Inferior parietal cortex (tissue), 1 donor: ENCODE measurements at regions not wholly inside any gene's neighbourhood (a gene's known extent, or its start where the extent isn't known, plus 50 kb on each side); places are given as distances from the start of the nearest gene placed in this dataset.
"Not testable (repeated sequence)": the region's sequence is repeated elsewhere in the genome, so short reads cannot be mapped to it uniquely, and the experiment has no call there.

Experiments
- DNase-seq: peaks from one replicate; pipeline ENCODE4 v3.0.0-alpha.2; 2016; ENCODE audit errors: extremely low spot score

GRCh38 chr5:148880197-148880596 is 53.8 kb downstream of the ADRB2 start:
- no peak for DNase-seq

DNA sequence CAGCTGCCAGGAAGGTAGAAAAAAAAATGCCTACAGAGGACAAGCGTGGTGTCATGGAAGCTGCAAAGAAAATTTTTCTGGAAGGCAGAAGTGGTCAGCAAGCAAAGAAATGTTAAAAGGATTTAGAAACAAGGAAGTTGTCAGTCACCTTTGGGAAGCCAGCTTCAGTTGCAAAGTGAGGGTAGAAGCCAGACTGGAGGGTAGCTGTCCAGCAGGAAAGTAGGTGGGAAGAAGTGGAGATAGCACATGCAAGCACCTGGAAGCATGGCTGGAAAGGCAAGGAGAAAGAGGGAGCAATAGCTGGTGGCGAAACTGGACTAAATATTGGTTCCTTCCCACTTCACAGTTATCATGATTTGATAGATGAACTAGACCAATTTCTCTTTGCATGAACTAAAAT is 54.3 kb downstream of the ADRB2 start:
- no peak for DNase-seq

DNA sequence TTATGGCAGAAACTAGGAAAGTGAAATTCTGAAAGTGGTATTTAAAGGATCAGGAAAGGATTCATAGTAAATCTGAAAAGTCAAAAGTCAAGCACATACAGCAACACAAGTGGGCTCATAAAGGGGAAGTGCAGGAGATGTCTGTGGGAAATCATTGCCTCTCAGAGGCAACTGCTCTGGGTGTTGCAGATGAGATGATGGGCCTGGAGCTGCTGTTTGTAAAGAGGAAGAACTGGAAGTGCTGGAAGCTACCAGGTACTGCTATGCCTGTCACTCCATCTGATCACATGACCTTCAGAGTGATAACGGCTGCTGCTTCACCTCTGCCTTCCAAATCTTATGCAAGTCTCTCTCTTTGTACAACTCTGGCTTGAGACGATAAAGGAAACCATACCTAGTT is 55.9 kb downstream of the ADRB2 start:
- no peak for DNase-seq

GRCh38 chr5:148884339-148885020 is 58.1 kb downstream of the ADRB2 start:
- no peak for DNase-seq

DNA sequence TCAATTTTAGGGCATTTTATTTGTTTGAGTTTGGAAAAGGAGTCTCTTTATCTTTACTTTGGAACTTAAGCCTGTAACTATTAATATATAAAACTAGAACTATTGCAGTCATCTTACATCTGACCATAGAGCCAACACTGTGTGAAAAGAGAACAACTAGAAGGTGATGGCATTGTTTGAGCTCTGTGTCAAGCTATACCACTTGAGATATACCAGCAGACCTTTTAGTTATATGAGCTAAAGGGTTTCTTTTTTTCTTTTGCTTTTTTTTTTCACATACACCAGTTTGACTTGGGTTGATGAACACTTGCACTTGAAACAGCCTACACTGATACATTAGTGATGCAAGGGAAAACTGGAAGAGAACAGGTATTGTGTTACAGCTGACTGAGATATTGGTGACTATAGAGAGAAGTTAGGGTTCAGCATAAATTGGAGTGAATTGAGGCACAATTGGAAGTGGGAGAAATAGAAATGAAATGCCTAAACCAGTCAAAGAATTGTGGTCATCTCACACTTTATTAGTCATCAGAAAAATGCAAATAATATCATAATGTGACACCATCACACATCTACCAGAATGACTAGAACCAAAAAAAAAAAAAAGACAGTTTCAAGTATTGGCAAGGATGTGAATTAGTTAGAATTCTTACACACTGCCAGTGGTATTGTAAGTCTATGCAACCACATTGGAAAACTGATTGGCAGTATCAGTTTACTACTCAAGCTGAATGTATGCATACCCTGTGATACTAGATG is 60.9 kb downstream of the ADRB2 start:
- no peak for DNase-seq

DNA sequence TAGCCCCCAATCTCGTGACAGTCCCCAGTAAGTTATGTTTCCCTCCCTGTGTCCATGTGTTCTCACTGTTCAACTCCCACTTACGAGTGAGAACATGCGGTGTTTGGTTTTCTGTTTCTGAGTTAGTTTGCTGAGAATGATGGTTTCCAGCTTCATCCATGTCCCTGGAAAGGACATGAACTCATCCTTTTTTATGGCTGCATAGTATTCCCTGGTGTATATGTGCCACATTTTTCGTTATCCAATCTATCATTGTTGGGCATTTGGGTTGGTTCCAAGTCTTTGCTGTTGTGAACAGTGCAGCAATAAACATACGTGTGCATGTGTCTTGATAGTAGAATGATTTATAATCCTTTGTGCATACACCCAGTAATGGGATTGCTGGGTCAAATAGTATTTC is 63.5 kb downstream of the ADRB2 start:
- not testable (repeated sequence) for DNase-seq

GRCh38 chr5:148895441-148895840 is 69.0 kb downstream of the ADRB2 start:
- DNase-seq: not testable (repeated sequence)

GRCh38 chr5:148897842-148898241 is 71.4 kb downstream of the ADRB2 start:
- no peak for DNase-seq

GRCh38 chr5:148898413-148899075 is 72.1 kb downstream of the ADRB2 start:
- DNase-seq: no peak

DNA sequence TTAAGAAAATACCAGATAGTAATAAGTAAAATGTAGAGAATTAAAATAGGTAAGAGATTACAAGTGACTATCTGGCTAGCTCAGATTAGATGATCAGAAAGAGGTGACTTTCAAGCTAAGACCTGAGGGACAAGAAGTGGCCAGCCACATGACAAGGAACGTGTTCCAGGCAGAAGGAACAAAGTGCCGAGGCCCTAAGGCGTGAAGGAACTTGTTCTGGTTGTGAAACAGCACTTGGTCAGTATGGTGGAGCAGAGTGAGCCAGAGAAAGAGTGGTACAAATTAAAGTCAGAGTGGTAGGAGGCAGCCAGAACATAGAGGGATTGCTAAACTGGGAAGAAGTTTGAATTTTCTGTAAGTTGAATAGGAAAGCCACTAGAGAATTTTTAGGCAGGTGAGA is 73.6 kb downstream of the ADRB2 start:
- DNase-seq: no peak

- no peak for DNase-seq
These were observed 76.1 kb downstream of the ADRB2 start for GRCh38 chr5:148902478-148902877.

DNA sequence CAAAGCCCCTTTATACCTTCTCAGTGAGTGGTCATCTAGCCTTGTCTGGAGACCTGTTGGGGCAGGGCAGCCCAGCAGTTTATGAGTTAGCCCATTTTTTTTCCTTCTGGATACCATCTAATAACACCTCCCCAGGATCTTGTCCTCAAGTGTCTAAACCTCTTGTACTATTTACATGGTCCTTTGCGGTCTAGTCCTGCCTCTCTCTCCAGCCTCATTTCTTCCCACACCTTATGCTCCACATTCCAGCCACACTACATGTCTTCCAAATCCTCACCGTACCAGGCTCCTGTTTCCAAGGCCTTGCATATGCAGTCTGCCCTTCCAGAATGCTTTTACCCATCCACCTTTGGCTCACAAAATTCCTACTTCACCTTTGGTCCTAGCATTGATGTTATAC is 77.2 kb downstream of the ADRB2 start:
- no peak for DNase-seq

DNA sequence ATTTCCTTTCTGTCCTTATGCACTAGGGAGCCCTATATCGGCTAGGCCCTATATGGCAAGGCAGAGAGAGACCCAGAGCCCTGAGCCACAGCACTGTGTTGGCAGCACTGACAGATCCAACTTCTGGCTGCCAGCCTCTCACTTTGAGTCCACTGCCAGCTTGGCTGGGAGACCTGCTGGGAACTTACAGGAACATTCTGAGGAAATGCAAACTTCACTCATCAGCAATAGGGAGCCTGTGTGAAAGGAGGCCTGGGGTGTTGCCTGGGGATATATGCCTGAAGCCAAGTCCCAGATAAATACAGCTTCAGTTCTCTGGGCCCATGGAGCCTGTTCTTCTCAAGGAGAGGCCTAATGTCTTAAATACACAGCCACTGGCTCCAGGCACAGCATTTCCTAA is 78.0 kb downstream of the ADRB2 start:
- peak; percentile 18 for DNase-seq

GRCh38 chr5:148905541-148905940 is 79.1 kb downstream of the ADRB2 start:
- no peak for DNase-seq

- DNase-seq: no peak
These were observed 80.6 kb downstream of the ADRB2 start for GRCh38 chr5:148906968-148907367.

DNA sequence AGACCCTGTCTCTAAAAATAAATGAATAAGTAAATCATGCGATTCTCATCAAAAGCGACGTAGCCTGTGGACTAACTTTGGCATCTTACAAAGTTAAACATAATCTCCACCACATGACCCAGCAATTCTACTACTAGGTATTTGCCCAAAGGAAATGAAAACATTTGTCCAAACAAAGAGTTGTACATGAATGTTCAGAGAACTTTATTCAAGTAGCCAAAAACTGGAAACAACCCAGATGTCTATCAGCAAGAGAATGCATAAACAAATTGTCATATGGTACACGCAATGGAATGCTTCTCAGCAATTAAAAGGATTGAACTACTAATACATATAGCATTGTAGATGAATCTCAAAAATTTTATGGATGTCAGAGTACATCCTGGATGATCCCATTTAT is 82.6 kb downstream of the ADRB2 start:
- no peak for DNase-seq

GRCh38 chr5:148909766-148910165 is 83.4 kb downstream of the ADRB2 start:
- no peak for DNase-seq

DNA sequence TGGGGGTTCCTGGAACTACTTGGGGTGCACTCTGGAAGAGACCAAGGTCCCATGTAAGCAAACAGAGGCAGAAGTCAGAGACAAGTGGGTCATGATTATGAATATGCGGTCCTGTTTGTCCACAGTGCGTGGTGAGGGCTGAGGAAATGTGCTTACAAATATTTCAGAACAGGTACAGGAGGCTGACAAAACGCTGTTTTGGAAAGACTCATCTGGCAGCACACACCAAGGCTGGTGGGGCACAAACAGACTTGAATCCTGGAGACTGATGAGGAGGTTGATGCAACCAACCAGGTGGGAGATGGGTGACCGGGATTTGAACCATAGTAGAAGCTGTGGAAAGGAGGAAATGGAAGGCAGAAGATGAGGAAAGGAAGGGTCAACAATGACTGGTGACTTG is 83.8 kb downstream of the ADRB2 start:
- DNase-seq: no peak

- DNase-seq: no peak
These were observed 84.4 kb downstream of the ADRB2 start for GRCh38 chr5:148910686-148911361.

GRCh38 chr5:148911386-148911785 is 85.0 kb downstream of the ADRB2 start:
- no peak for DNase-seq

DNA sequence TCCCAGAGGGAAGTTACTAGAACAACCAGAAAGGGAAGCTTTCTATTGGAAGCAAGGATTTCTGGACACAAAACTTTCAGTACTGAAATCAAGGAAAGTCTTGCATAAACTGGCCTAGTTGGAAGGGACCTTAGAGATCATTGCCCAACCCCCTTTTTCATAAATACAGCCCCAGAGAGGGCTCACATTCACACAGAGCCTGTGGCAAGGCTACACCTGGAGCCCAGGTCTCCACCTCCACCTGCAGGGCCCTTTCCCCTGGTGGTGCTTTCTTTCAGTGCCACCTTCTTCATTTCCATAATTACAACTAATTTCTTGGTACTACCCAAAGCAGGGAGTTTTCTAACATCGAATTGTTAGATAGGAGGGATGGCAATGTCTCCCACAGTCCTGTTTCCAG is 85.7 kb downstream of the ADRB2 start:
- no peak for DNase-seq

DNA sequence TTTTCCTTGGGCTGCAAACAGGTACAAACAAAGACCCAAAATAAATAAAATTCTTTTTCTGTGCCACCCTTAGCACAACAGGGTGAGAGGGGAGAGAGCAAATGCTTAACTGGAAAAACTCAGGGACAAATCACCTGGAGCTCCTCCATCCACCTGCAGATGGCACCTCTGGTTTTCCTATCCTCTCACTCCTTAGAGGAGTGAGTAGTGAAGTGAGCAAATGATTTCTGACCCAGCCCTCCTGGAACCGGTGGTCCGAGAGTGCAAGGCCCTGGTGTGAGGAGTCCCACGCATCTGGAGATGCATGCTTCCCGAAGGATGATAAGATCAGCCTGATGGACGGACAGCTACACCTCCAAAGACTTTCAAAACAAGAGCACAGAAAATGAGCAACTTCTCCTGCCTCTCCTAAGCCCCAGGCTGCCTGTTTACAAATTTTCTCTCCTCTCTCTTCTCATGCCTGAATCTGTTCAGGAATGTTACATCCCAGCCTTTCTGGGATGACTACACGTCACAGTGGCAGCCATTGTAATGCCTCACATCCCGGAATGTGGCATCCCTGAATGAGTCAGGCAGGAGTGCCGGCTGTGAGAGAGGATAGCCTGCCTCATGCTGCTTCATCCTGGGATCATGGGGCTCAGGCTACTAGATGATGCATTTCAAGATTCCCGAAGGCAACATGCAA is 86.4 kb downstream of the ADRB2 start:
- no peak for DNase-seq
